GM23248 (cell line): ENCODE measurements at regions not wholly inside any gene's neighbourhood (a gene's known extent, or its start where the extent isn't known, plus 50 kb on each side); places are given as distances from the start of the nearest gene placed in this dataset.

Experiments
- DNase-seq: peaks from one replicate; pipeline ENCODE4 v3.0.0-alpha.2; 2015
- H2AFZ ChIP-seq: fragments of 200-600 bp; sonication (generic); 2 replicates; pipeline ENCODE4 v1.6.1; 2016; ENCODE audit warnings: antibody characterized with exemption
- H3F3A ChIP-seq: fragments of 200-600 bp; sonication (generic); 2 replicates; pipeline ENCODE4 v1.6.1; 2016; ENCODE audit warnings: mild to moderate bottlenecking, antibody characterized with exemption, mixed run types; ENCODE audit not compliant: insufficient read depth
- H3K27ac ChIP-seq: fragments of 200-600 bp; sonication (generic); 2 replicates; pipeline ENCODE4 v1.5.1; 2016; ENCODE audit warnings: mild to moderate bottlenecking
- H3K27me3 ChIP-seq: fragments of 200-600 bp; sonication (generic); replicated peaks from 2 replicates; pipeline ENCODE4 v1.6.1; 2016; ENCODE audit warnings: mild to moderate bottlenecking; ENCODE audit not compliant: insufficient read depth
- H3K36me3 ChIP-seq: fragments of 200-600 bp; sonication (generic); 2 replicates; pipeline ENCODE4 v1.6.1; 2016; ENCODE audit warnings: low read depth, mild to moderate bottlenecking
- H3K4me1 ChIP-seq: fragments of 200-600 bp; sonication (generic); 2 replicates; pipeline ENCODE4 v1.6.1; 2016; ENCODE audit warnings: mild to moderate bottlenecking; ENCODE audit not compliant: insufficient read depth
- H3K4me2 ChIP-seq: fragments of 200-600 bp; sonication (generic); one replicate; pipeline ENCODE4 v1.6.1; 2016; ENCODE audit warnings: mild to moderate bottlenecking; ENCODE audit not compliant: unreplicated experiment
- H3K4me3 ChIP-seq: fragments of 200-600 bp; sonication (generic); 2 replicates; pipeline ENCODE4 v1.5.1; 2016; ENCODE audit warnings: mild to moderate bottlenecking
- H3K79me2 ChIP-seq: fragments of 200-600 bp; sonication (generic); 2 replicates; pipeline ENCODE4 v1.6.1; 2016; ENCODE audit warnings: mild to moderate bottlenecking; ENCODE audit not compliant: insufficient read depth
- H3K9ac ChIP-seq: fragments of 200-600 bp; sonication (generic); 2 replicates; pipeline ENCODE4 v1.6.1; 2016; ENCODE audit warnings: mild to moderate bottlenecking
- H3K9me2 ChIP-seq: fragments of 200-600 bp; sonication (generic); 2 replicates; pipeline ENCODE4 v1.6.1; 2016; ENCODE audit warnings: mixed run types, mild to moderate bottlenecking, moderate library complexity; ENCODE audit not compliant: insufficient read depth
- H3K9me3 ChIP-seq: fragments of 200-600 bp; sonication (generic); one replicate; pipeline ENCODE4 v1.6.1; 2017; ENCODE audit warnings: low read depth
- H4K20me1 ChIP-seq: fragments of 200-600 bp; sonication (generic); 2 replicates; pipeline ENCODE4 v1.6.0; 2016; ENCODE audit not compliant: insufficient read depth
- EZH2 ChIP-seq: fragments of 200-600 bp; sonication (generic); IDR thresholded peaks from 2 replicates; pipeline ENCODE4 v1.6.1; 2018; ENCODE audit warnings: antibody characterized with exemption, mild to moderate bottlenecking; ENCODE audit not compliant: insufficient read depth, poor library complexity, severe bottlenecking
- EZH2phosphoT487 ChIP-seq: fragments of 200-600 bp; sonication (generic); IDR thresholded peaks from 2 replicates; pipeline ENCODE4 v1.6.1; 2018; ENCODE audit warnings: antibody characterized with exemption, moderate library complexity, mild to moderate bottlenecking, low read depth; ENCODE audit not compliant: insufficient read depth
- WGBS, 2 experiments: methylation state at CpG; one replicate each; pipeline ENCODE4 v1.1.6; 2015 to 2017; ENCODE audit warnings: low lambda C conversion rate in 2 of 2, low coverage in 1 of 2; ENCODE audit errors: missing lambda C conversion rate in 2 of 2; 5-methylcytosine and 5-hydroxymethylcytosine counted together
- in situ Hi-C: fragments of 300-500 bp; cut with MboI; formaldehyde crosslinking; loops from 2 replicates; pipeline ENCODE4 v1.15.0; 2020

- Histone ChIP-seq H3K9ac (no peak overlapping the region), H3K4me1 (peaks cover 9% of the 10 kb centered on the region; the same call in 1 of the 2 replicates), H4K20me1 (no peaks in the 10 kb centered on the region), H3K79me2 (no peaks in the 10 kb centered on the region), H3K4me2 (no peak overlapping the region), H3K27ac (no peak overlapping the region), H3K27me3 (peaks cover 4% of the 10 kb centered on the region; the same call in 1 of the 2 replicates), H3K9me3 (no peaks in the 10 kb centered on the region), H2AFZ (no peak overlapping the region), H3K4me3 (no peak overlapping the region), H3K9me2 (no peaks in the 10 kb centered on the region), H3K36me3 (no peaks in the 10 kb centered on the region), H3F3A (peaks cover 15% of the 10 kb centered on the region; the same call in 1 of the 2 replicates)
- WGBS, 2 experiments: 87 to 90% methylated on average over 2 of the region's 2 CpGs
- DNase-seq: no peak
- TF ChIP-seq EZH2 (no peak), EZH2phosphoT487 (no peak)
- in situ Hi-C loops: no loop called here
Measured at GRCh38 chr6:89024456-89024855, 56.1 kb upstream of the PNRC1 start.

- peak; percentile 27 for DNase-seq
- no peak overlapping the region for H3K27ac ChIP-seq
- TF ChIP-seq EZH2phosphoT487 (no peak), EZH2 (no peak)
Measured at GRCh38 chr6:89023591-89024441, 56.7 kb upstream of the PNRC1 start.

GRCh38 chr6:89022798-89023197, 57.8 kb upstream of the PNRC1 start:
- Histone ChIP-seq H3K9ac (no peak overlapping the region), H4K20me1 (no peaks in the 10 kb centered on the region), H3K27ac (no peak overlapping the region), H3K4me1 (peaks cover 9% of the 10 kb centered on the region; the same call in 1 of the 2 replicates), H2AFZ (no peak overlapping the region), H3K9me3 (no peaks in the 10 kb centered on the region), H3F3A (peaks cover 15% of the 10 kb centered on the region; the same call in 1 of the 2 replicates), H3K4me2 (no peak overlapping the region), H3K9me2 (no peaks in the 10 kb centered on the region), H3K79me2 (no peaks in the 10 kb centered on the region), H3K27me3 (no peaks in the 10 kb centered on the region), H3K36me3 (no peaks in the 10 kb centered on the region), H3K4me3 (no peak overlapping the region)
- in situ Hi-C loops: no loop called here
- no peak for TF ChIP-seq EZH2phosphoT487
- TF ChIP-seq EZH2: no peak
- peak; percentile 78 for DNase-seq

More at GRCh38 chr6:89023591-89024441, 56.7 kb upstream of the PNRC1 start:
- Histone ChIP-seq H3K27me3 (peaks cover under 1% of the 10 kb centered on the region; the same call in 1 of the 2 replicates), H2AFZ (no peak overlapping the region), H3K4me3 (no peak overlapping the region), H3F3A (peaks cover 15% of the 10 kb centered on the region; the same call in 1 of the 2 replicates), H3K9ac (no peak overlapping the region), H4K20me1 (no peaks in the 10 kb centered on the region), H3K9me2 (no peaks in the 10 kb centered on the region), H3K4me2 (no peak overlapping the region), H3K79me2 (no peaks in the 10 kb centered on the region), H3K36me3 (no peaks in the 10 kb centered on the region), H3K9me3 (no peaks in the 10 kb centered on the region), H3K4me1 (peaks cover 9% of the 10 kb centered on the region; the same call in 1 of the 2 replicates)
- WGBS, 2 experiments: 48 to 53% methylated on average over 4 of the region's 4 CpGs
- in situ Hi-C loops: no loop called here

- Histone ChIP-seq H3K4me3 (no peak overlapping the region), H3K4me1 (peaks cover 9% of the 10 kb centered on the region; the same call in 1 of the 2 replicates), H3F3A (peaks cover 15% of the 10 kb centered on the region; the same call in 1 of the 2 replicates), H4K20me1 (no peaks in the 10 kb centered on the region), H3K9ac (no peak overlapping the region), H3K27ac (no peak overlapping the region), H3K27me3 (no peaks in the 10 kb centered on the region), H3K79me2 (no peaks in the 10 kb centered on the region), H2AFZ (no peak overlapping the region), H3K9me3 (no peaks in the 10 kb centered on the region), H3K9me2 (no peaks in the 10 kb centered on the region), H3K36me3 (no peaks in the 10 kb centered on the region), H3K4me2 (no peak overlapping the region)
- 89 to 90% methylated on average over 4 of the region's 4 CpGs for WGBS, 2 experiments
- TF ChIP-seq EZH2 (no peak), EZH2phosphoT487 (no peak)
- in situ Hi-C loops: no loop called here
- no peak for DNase-seq
Measured at GRCh38 chr6:89021629-89022028, 58.2 kb upstream of the RNGTT start.
